Coronary artery (tissue), 2 donors: ENCODE measurements at regions not wholly inside any gene's neighbourhood (a gene's known extent, or its start where the extent isn't known, plus 50 kb on each side); places are given as distances from the start of the nearest gene placed in this dataset.
A peak's percentile ranks its signal among the peaks of the same experiment; 100 is the strongest.

Experiments used
- DNase-seq: peaks from one replicate; pipeline ENCODE4 v3.0.0-alpha.2; 2017; ENCODE audit warnings: low spot score
- H3K27ac ChIP-seq, 2 donors: fragments of 200-600 bp; sonication (generic); one replicate each; pipeline ENCODE4 v1.5.1; 2016 to 2019
- H3K4me3 ChIP-seq: fragments of 200-600 bp; sonication (generic); 2 replicates; pipeline ENCODE4 v1.5.1; 2016; ENCODE audit warnings: mild to moderate bottlenecking, moderate library complexity
- CTCF ChIP-seq: fragments of 200-600 bp; sonication (generic); IDR thresholded peaks from one replicate; pipeline ENCODE4 v1.5.1; 2019; ENCODE audit warnings: antibody characterized with exemption

DNA sequence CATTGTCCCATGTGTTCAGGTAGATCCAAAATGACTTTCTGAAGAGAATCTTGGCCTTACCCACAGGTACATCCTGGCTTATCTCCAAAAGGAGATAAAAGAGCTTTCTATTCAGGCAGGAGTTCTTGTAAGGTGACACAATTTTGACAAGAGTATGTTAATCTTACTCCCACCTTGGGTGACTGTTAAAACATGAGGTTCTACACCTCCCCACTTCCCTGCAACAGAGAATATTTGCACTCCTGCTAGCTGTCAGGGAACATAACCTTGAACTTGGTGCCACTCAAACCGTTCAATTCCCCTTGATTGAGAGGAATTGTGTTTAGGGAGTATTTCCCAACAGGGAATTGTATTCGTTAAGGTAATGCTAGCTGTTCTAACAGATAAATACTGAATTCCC lies 372.5 kb upstream of the KLHL29 start:
- no peak overlapping the region for H3K27ac ChIP-seq
- no peak overlapping the region for H3K4me3 ChIP-seq
- TF ChIP-seq CTCF: no peak
- no peak for DNase-seq

DNA sequence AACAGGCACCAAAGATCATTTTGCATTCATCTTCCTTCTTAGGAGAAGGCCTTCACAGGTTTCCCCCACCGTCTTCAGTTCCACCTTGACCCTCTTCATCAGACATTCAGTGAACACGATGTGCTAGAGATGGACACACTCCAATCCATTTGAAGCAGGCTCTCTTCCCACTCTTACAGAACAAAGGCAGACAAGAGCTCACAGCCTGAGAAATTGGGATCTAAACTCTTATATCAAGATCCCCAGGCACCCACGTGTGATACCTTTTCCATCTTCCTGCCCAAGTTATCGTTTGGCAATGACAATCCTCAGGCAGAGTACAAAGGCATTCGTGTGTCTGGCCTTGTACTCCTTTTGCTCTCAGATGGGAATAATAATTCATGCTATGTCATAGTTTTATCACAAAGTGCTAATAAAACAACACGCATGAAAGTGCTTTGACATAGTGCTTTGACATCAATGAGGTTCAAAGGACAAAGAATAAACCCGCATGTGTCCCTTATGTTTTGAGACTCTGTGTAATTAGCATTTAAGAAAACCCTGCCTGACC lies 369.3 kb upstream of the KLHL29 start:
- DNase-seq: peak; percentile 29
- H3K4me3 ChIP-seq: no peak overlapping the region
- H3K27ac ChIP-seq: no peak overlapping the region
- TF ChIP-seq CTCF: no peak

DNA sequence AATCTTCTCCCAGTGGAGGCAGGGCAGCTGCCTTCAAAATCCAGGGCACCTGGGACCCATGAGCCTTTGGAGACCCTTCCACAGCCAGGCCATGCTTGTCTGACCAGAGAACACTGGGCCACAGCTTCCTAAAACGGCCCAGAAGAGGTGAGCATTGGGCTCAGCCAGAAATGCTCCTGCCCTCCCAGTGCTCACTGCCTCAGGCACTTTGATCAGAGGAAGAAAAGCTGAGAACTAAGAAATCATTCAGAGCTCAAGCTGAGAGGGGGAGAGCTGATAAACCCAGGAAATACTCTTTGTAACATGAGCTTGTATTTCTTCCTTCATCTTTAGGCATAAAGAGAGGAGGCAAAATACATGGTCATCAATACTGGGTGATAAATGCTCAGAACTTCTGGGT lies 365.5 kb upstream of the KLHL29 start:
- no peak overlapping the region for H3K27ac ChIP-seq
- TF ChIP-seq CTCF: no peak
- H3K4me3 ChIP-seq: no peak overlapping the region
- peak; percentile 43 for DNase-seq

DNA sequence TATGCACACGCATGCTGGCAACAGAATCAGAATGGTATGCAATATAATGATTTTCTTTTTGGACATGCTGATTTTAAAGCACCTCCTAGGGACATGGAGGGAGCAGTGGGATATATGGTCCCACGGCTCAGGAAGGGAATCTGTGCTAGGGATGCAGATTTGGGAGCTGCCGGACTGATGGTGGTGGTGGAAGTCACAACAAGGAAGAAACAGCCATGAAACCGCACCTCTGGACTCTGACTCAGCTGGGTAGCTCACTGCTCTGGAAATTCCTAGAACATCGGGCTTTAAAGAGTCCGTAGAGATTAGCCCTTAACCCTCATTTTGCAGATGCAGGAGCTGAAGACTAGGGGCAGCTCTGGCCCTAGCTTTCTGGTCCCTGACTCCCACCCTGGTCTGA lies 364.3 kb upstream of the KLHL29 start:
- no peak overlapping the region for H3K4me3 ChIP-seq
- no peak for TF ChIP-seq CTCF
- no peak for DNase-seq
- no peak overlapping the region for H3K27ac ChIP-seq

- Histone ChIP-seq H3K4me3 (no peak overlapping the region), H3K27ac (no peak overlapping the region)
- no peak for DNase-seq
- TF ChIP-seq CTCF: no peak
These were observed 363.5 kb upstream of the KLHL29 start for GRCh38 chr2:23021311-23022120.

- no peak for DNase-seq
- TF ChIP-seq CTCF: no peak
- Histone ChIP-seq H3K4me3 (no peak overlapping the region), H3K27ac (no peak overlapping the region)
These were observed 361.3 kb upstream of the KLHL29 start for GRCh38 chr2:23023722-23024121.

DNA sequence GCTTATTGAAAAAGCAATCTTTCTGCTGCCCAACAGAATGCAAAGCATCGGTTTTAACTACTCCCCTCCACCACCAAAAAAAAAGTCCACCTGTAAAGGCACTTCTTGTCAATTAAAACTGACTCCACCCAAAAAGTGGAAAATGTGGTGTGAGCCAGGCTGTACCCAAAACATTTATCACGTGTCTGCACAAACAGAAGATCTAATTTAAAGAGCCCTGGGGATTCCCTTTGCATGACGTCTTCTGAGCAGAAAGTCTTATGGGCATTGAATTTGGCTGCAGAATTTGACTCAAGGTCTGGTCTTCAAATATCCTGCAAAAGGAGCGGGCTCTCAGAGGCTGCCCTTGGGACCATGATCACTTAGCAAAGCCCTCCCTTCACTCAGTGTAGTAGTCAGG lies 358.3 kb upstream of the KLHL29 start:
- Histone ChIP-seq H3K27ac (no peak overlapping the region), H3K4me3 (no peak overlapping the region)
- TF ChIP-seq CTCF: no peak
- no peak for DNase-seq
